Ishikawa (cell line): ENCODE measurements at regions not wholly inside any gene's neighbourhood (a gene's known extent, or its start where the extent isn't known, plus 50 kb on each side); places are given as distances from the start of the nearest gene placed in this dataset.

Experiments
- CEBPB ChIP-seq: IDR thresholded peaks from 2 replicates; pipeline ENCODE4 v1.6.1; 2012
- CREB1 ChIP-seq: IDR thresholded peaks from 2 replicates; pipeline ENCODE4 v1.6.1; 2012; ENCODE audit warnings: low read depth
- EGR1 ChIP-seq: IDR thresholded peaks from 2 replicates; pipeline ENCODE4 v1.6.1; 2012
- EP300 ChIP-seq: IDR thresholded peaks from 2 replicates; pipeline ENCODE4 v1.6.1; 2012; ENCODE audit warnings: borderline replicate concordance
- FOXM1 ChIP-seq: IDR thresholded peaks from 2 replicates; pipeline ENCODE4 v1.6.1; 2012; ENCODE audit warnings: low read depth, borderline replicate concordance
- MAX ChIP-seq: IDR thresholded peaks from 2 replicates; pipeline ENCODE4 v1.6.1; 2012
- NFIC ChIP-seq: IDR thresholded peaks from 2 replicates; pipeline ENCODE4 v1.6.1; 2012
- RAD21 ChIP-seq: IDR thresholded peaks from 2 replicates; pipeline ENCODE4 v1.6.1; 2012; ENCODE audit warnings: low read depth
- TAF1 ChIP-seq: IDR thresholded peaks from 2 replicates; pipeline ENCODE4 v1.6.1; 2012; ENCODE audit warnings: low read depth, mild to moderate bottlenecking
- TCF12 ChIP-seq: IDR thresholded peaks from 2 replicates; pipeline ENCODE4 v1.6.1; 2012; ENCODE audit warnings: low read depth
- TEAD4 ChIP-seq: IDR thresholded peaks from 2 replicates; pipeline ENCODE4 v1.6.1; 2012
- USF1 ChIP-seq: IDR thresholded peaks from 2 replicates; pipeline ENCODE4 v1.6.1; 2012
- YY1 ChIP-seq: IDR thresholded peaks from 2 replicates; pipeline ENCODE4 v1.6.1; 2012; ENCODE audit warnings: low read depth
- ZBTB7A ChIP-seq: IDR thresholded peaks from 2 replicates; pipeline ENCODE4 v1.6.1; 2012; ENCODE audit warnings: low read depth
- TF ChIP-seq, protein P1 (sequence below): IDR thresholded peaks from 2 replicates; pipeline ENCODE4 v1.6.1; 2012; ENCODE audit warnings: low read depth, mild to moderate bottlenecking

GRCh38 chr7:377080-378040, 87.4 kb downstream of the FOXL3 start:
- TF ChIP-seq FOXM1 = no peak
- no peak for TF ChIP-seq CEBPB
- TF ChIP-seq TCF12 = no peak
- no peak for TF ChIP-seq MAX
- no peak for TF ChIP-seq TAF1
- no peak for TF ChIP-seq RAD21
- TF ChIP-seq EP300 = no peak
- no peak for TF ChIP-seq ZBTB7A
- TF ChIP-seq USF1 = no peak
- no peak for TF ChIP-seq EGR1
- no peak for TF ChIP-seq TEAD4
- TF ChIP-seq, protein P1, sequence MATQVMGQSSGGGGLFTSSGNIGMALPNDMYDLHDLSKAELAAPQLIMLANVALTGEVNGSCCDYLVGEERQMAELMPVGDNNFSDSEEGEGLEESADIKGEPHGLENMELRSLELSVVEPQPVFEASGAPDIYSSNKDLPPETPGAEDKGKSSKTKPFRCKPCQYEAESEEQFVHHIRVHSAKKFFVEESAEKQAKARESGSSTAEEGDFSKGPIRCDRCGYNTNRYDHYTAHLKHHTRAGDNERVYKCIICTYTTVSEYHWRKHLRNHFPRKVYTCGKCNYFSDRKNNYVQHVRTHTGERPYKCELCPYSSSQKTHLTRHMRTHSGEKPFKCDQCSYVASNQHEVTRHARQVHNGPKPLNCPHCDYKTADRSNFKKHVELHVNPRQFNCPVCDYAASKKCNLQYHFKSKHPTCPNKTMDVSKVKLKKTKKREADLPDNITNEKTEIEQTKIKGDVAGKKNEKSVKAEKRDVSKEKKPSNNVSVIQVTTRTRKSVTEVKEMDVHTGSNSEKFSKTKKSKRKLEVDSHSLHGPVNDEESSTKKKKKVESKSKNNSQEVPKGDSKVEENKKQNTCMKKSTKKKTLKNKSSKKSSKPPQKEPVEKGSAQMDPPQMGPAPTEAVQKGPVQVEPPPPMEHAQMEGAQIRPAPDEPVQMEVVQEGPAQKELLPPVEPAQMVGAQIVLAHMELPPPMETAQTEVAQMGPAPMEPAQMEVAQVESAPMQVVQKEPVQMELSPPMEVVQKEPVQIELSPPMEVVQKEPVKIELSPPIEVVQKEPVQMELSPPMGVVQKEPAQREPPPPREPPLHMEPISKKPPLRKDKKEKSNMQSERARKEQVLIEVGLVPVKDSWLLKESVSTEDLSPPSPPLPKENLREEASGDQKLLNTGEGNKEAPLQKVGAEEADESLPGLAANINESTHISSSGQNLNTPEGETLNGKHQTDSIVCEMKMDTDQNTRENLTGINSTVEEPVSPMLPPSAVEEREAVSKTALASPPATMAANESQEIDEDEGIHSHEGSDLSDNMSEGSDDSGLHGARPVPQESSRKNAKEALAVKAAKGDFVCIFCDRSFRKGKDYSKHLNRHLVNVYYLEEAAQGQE = no peak
- no peak for TF ChIP-seq YY1
- TF ChIP-seq NFIC = no peak
- TF ChIP-seq CREB1 = no peak

DNA sequence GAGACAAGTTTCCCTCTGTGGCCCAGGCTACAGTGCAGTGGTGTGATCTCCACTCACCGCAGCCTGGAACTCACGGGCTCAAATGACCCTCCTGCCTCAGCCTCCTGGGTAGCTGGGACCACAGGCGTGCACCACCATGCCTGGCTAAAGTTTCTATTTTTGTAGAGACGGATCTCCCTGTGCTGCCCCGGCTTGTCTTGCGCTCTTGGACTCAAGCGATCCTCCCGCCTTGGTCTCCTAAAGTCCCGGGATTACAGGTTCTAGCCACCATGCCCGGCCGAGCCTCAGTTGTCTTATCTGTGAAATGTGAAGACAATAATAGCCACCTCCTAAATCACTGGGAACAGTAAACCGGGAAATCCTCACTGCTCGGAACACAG, 88.1 kb downstream of the FOXL3 start:
- TF ChIP-seq FOXM1 (no peak), EP300 (no peak), NFIC (no peak), YY1 (no peak), USF1 (no peak), TCF12 (no peak), EGR1 (no peak), ZBTB7A (no peak), RAD21 (no peak), CEBPB (no peak), TAF1 (no peak)
- TF ChIP-seq, protein P1 = no peak

GRCh38 chr7:378551-379455, 88.8 kb downstream of the FOXL3 start:
- TF ChIP-seq CREB1 (no peak), TCF12 (no peak), EP300 (no peak), RAD21 (no peak), TEAD4 (no peak), USF1 (no peak), CEBPB (no peak), ZBTB7A (no peak), MAX (no peak), NFIC (no peak), FOXM1 (no peak), TAF1 (no peak), EGR1 (no peak), YY1 (no peak)
- TF ChIP-seq, protein P1 = no peak
